ENCODE measurements at regions not wholly inside any gene's neighbourhood (a gene's known extent, or its start where the extent isn't known, plus 50 kb on each side); places are given as distances from the start of the nearest gene placed in this dataset.

- no peaks in the 10 kb centered on the region for H3K4me1 ChIP-seq
- intact Hi-C loops (cut with DNase I; ENCODE audit: low total_unique reads): loop anchor here (10.0 kb wide), 1 partner anchor 171 kb away; no protein-coding TSS in a partner anchor
- no peak for TF ChIP-seq POLR2A (IDR thresholded peaks at IDR 0.05)
- TF ChIP-seq, protein P1, sequence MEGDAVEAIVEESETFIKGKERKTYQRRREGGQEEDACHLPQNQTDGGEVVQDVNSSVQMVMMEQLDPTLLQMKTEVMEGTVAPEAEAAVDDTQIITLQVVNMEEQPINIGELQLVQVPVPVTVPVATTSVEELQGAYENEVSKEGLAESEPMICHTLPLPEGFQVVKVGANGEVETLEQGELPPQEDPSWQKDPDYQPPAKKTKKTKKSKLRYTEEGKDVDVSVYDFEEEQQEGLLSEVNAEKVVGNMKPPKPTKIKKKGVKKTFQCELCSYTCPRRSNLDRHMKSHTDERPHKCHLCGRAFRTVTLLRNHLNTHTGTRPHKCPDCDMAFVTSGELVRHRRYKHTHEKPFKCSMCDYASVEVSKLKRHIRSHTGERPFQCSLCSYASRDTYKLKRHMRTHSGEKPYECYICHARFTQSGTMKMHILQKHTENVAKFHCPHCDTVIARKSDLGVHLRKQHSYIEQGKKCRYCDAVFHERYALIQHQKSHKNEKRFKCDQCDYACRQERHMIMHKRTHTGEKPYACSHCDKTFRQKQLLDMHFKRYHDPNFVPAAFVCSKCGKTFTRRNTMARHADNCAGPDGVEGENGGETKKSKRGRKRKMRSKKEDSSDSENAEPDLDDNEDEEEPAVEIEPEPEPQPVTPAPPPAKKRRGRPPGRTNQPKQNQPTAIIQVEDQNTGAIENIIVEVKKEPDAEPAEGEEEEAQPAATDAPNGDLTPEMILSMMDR (IDR thresholded peaks at IDR 0.05): no peak
- H3K27me3 ChIP-seq: no peaks in the 10 kb centered on the region
- peak overlapping the region; percentile 43 to 46 for H3K27ac ChIP-seq
- no peak for DNase-seq
- H3K9me3 ChIP-seq: no peaks in the 10 kb centered on the region
- no peaks in the 10 kb centered on the region for H3K36me3 ChIP-seq
- H3K4me3 ChIP-seq: no peak overlapping the region
These were observed 94.8 kb upstream of the NHSL1 start for GRCh38 chr6:138593909-138594757.

GRCh38 chr6:138594758-138595140, 95.5 kb upstream of the NHSL1 start:
- Histone ChIP-seq H3K9me3 (no peaks in the 10 kb centered on the region), H3K36me3 (no peaks in the 10 kb centered on the region), H3K4me3 (no peak overlapping the region), H3K27ac (no peak overlapping the region), H3K27me3 (no peaks in the 10 kb centered on the region), H3K4me1 (no peaks in the 10 kb centered on the region)
- DNase-seq: no peak
- TF ChIP-seq POLR2A (IDR thresholded peaks at IDR 0.05): no peak
- TF ChIP-seq, protein P1 (IDR thresholded peaks at IDR 0.05): no peak
- intact Hi-C loops (cut with DNase I; ENCODE audit: low total_unique reads): loop anchor here (10.0 kb wide), 1 partner anchor 170 kb away; no protein-coding TSS in a partner anchor

- H3K27ac ChIP-seq: no peak overlapping the region
- H3K36me3 ChIP-seq: no peaks in the 10 kb centered on the region
- no peak for DNase-seq
- intact Hi-C loops (cut with DNase I; ENCODE audit: low total_unique reads): loop anchor here (10.0 kb wide), 1 partner anchor 169 kb away; no protein-coding TSS in a partner anchor
- no peaks in the 10 kb centered on the region for H3K27me3 ChIP-seq
- TF ChIP-seq, protein P1 (IDR thresholded peaks at IDR 0.05): no peak
- no peak for TF ChIP-seq POLR2A (IDR thresholded peaks at IDR 0.05)
- no peak overlapping the region for H3K4me3 ChIP-seq
- H3K4me1 ChIP-seq: no peaks in the 10 kb centered on the region
- H3K9me3 ChIP-seq: no peaks in the 10 kb centered on the region
These were observed 96.8 kb upstream of the NHSL1 start for GRCh38 chr6:138596126-138596525.

GRCh38 chr6:138596591-138596990, 97.3 kb upstream of the NHSL1 start:
- Histone ChIP-seq H3K27ac (no peak overlapping the region), H3K4me1 (no peaks in the 10 kb centered on the region), H3K4me3 (no peak overlapping the region), H3K9me3 (no peaks in the 10 kb centered on the region), H3K36me3 (no peaks in the 10 kb centered on the region), H3K27me3 (no peaks in the 10 kb centered on the region)
- DNase-seq: no peak
- no peak for TF ChIP-seq POLR2A (IDR thresholded peaks at IDR 0.05)
- TF ChIP-seq, protein P1 (IDR thresholded peaks at IDR 0.05): no peak
- intact Hi-C loops (cut with DNase I; ENCODE audit: low total_unique reads): loop anchor here (10.0 kb wide), 1 partner anchor 168 kb away; no protein-coding TSS in a partner anchor

DNA sequence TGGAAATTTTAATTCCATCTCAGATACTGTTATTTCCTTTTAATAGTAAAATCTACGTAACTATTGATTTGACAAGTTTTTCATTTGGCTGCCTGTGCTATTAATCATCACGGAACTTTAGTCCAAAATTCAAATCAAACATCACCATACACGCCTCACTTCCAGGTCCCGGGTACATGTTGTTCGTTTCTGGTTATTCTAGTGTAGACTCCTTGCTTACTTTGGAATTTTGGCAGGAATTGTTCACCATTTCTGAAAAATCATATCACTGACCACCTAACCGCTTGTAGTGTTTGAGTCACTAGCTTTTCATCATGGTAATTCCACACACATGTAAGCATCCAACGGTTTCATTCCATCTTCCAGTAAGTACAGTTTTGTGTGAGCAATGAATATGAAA, 98.0 kb upstream of the NHSL1 start:
- intact Hi-C loops (cut with DNase I; ENCODE audit: low total_unique reads): loop anchor here (10.0 kb wide), 1 partner anchor 167 kb away; no protein-coding TSS in a partner anchor
- no peaks in the 10 kb centered on the region for H3K27me3 ChIP-seq
- H3K4me3 ChIP-seq: no peak overlapping the region
- no peaks in the 10 kb centered on the region for H3K9me3 ChIP-seq
- no peaks in the 10 kb centered on the region for H3K4me1 ChIP-seq
- DNase-seq: no peak
- H3K27ac ChIP-seq: no peak overlapping the region
- TF ChIP-seq, protein P1 (IDR thresholded peaks at IDR 0.05): no peak
- no peak for TF ChIP-seq POLR2A (IDR thresholded peaks at IDR 0.05)
- H3K36me3 ChIP-seq: no peaks in the 10 kb centered on the region

All from uterus (tissue), 3 donors.